ENCODE measurements at regions not wholly inside any gene's neighbourhood (a gene's known extent, or its start where the extent isn't known, plus 50 kb on each side); places are given as distances from the start of the nearest gene placed in this dataset.
"Not testable (repeated sequence)": the region's sequence is repeated elsewhere in the genome, so short reads cannot be mapped to it uniquely, and the experiment has no call there.

DNA sequence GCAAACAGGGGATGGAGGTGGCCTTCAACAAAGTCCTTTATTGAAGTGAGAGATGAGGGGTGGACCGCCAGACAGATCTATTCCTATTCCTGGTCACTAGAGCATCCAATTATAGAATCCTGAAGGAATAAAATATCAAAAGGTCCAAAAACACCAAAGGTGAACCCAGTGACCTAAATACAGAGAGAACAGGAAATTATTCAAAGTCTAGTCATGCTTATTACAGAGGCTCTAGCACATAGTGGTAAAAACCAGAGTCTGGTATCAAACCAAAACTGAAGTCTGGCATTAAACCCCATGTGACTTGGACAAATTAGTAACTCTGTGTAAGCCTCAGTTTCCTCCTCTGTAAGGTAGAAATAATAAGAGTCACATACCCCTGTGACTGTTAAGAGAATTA, 100.5 kb upstream of the SNX2 start:
- DNase-seq: no peak

DNA sequence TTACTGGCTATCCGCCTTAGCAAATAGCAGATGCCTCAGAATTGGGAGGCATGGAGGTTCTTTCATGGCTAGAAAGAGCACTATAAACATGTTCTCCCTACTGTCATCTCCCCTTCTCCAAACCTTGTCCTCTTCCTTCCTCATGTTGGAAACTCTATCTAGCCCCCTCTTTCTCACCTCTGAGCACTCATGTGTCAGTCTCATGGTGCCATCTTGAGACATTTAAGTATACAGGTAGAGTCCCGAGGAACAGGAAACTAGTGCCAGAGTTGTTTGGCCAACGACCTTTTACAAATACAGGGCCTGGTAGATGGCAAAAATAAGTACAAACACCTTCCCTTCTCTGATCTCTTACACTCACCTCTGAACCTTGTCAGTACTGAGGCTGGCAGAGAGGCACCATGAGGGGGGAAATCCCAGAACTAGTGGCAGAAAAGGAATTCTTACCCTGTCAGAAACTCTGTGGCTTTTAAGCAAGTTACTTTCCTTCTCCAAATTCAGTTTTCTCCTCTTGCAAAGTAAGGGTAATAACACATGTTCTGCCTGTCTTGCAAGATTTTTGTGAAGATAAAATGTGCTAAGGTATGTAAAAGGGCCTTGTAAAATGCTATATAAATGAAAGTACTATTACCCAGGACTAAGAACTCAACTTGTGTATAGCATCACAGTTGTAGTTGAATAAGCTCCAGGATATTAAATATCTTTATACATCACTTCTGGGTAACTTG, 94.1 kb upstream of the SNX2 start:
- DNase-seq: no peak

DNA sequence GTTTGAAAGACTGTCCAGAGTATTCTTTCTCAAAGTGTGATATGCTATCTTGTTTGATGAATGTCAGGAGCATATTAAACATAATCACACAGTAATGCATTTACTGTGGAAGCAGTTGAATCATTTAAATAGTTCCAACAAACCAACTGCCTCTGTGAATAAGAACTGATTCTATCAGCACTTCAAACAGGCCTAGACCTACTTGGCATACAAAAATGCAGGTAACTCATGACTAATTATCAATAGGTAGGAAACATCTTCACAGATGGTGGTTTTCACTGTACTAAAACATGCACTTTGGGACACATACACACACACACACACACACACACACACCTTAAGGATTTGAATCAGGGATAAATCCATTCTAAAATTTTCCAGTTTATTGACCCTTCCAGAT, 91.2 kb upstream of the SNX2 start:
- DNase-seq: no peak

GRCh38 chr5:122690266-122690665, 84.6 kb upstream of the SNX2 start:
- no peak for DNase-seq

DNA sequence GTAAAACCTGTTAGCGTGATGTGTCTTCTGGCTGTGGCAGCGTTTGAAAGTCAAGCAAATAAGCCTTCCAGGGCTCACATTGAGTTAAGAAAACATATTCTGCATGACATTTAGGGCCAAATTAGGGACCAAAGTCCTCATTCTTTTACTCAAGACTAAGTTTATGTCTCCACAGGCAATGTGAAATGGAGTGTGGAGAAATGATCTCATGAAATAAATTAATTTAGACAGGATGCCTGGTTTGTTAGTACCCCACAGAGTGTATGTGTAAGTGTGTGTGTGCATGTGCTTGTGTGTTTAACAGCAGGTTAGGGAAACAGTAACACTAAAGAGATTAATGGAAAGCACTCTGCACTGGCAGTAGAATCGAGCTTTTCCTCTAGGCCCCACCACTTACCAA, 82.9 kb upstream of the SNX2 start:
- no peak for DNase-seq

- DNase-seq: no peak
Observed at GRCh38 chr5:122693963-122694362, 80.9 kb upstream of the SNX2 start.

- DNase-seq: no peak
Observed at GRCh38 chr5:122694884-122695283, 80.0 kb upstream of the SNX2 start.

DNA sequence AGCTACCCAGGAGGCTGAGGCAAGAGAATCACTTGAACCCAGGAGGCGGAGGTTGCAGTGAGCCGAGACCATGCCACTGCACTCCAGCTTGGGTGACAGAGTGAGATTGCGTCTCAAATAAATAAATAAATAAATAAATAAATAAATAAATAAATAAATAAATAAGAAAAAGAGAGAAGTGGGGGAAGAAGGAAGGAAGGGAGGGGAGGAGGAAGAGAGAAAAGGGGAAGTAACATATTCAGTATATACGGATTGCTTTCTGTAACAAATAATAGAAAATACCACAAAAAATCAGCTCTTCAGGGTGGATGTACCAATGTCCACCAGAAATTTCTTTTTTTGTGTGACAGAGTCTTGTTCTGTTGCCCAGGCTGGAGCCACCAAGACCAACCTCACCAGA, 78.1 kb upstream of the SNX2 start:
- not testable (repeated sequence) for DNase-seq

DNA sequence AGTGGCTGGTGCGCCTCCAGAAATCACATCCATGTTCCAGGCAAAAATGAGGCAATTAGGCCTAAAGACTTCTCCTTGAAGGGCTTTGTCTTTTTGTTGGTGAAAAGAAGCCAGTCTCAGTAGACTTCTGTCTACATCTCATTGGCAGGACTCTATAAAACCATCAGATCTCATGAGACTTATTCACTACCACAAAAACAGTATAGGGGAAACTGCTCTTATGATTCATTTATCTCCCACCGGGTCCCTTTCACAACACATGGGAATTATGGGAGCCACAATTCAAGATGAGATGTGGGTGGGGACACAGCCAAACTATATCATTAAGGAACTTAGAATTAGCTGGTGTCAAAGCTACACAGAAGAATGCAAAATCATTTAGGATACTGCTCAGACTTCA, 77.7 kb upstream of the SNX2 start:
- DNase-seq: no peak

- DNase-seq: no peak
Observed at GRCh38 chr5:122699201-122699600, 75.7 kb upstream of the SNX2 start.

DNA sequence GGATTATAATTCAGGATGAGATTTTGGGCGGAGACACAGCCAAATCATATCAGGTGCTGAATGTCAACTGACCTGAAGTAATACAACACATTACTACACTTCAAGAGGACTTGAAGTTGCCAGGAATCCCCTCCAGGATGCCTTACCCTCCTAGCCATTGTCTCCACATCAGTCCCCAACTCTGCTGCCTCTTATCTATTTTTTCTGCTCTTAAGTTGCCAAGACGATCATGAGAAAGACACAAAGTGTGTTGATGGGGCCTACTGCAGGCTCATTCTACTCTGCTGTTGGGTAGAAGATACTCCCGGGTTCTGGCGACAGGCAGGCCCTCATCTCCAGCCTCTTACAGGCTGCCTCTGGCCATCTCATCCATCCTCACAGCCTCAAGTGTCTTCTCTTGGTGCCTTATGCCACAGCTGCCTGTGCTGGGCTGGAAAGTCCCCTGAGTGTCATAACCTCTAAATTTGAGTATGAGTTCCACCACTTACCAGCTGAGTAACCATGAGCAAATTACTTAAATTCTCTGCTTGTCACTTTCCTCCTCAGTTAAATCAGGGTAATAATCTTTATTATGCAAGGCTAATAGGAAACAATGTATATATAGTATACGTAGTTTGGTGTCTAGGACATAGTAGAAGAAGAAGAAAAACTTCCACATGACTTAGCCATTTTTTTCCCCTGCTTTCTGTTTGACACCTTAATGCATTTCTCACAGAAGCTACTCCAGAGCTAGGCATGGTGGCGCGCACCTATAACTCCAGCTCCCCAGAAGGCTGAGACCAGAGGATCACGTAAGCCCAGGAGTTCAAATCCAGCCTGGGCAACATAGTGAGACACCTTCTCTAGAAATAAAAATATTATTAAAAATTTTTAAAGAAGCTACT, 73.0 kb upstream of the SNX2 start:
- DNase-seq: no peak

GRCh38 chr5:122702524-122702875, 72.4 kb upstream of the SNX2 start:
- no peak for DNase-seq

DNA sequence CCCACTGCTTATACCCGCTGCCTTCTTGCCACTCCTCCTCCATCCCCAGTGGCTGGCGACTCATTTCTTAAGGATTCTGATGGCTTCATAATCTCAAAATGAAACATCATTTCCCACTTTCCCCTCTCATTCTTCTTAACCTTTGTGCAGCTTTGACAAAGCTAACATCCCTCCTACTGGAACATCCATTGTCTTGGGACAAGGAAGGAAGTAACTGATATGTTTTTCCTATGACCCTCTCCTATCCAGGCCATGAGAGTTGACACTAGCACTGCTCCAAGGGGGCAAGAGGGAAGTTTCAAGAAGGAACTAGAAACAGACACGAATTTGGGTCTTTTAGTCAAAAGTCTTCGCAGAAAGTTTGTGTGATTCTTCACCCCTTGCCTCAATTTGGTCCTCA, 71.7 kb upstream of the SNX2 start:
- no peak for DNase-seq

DNA sequence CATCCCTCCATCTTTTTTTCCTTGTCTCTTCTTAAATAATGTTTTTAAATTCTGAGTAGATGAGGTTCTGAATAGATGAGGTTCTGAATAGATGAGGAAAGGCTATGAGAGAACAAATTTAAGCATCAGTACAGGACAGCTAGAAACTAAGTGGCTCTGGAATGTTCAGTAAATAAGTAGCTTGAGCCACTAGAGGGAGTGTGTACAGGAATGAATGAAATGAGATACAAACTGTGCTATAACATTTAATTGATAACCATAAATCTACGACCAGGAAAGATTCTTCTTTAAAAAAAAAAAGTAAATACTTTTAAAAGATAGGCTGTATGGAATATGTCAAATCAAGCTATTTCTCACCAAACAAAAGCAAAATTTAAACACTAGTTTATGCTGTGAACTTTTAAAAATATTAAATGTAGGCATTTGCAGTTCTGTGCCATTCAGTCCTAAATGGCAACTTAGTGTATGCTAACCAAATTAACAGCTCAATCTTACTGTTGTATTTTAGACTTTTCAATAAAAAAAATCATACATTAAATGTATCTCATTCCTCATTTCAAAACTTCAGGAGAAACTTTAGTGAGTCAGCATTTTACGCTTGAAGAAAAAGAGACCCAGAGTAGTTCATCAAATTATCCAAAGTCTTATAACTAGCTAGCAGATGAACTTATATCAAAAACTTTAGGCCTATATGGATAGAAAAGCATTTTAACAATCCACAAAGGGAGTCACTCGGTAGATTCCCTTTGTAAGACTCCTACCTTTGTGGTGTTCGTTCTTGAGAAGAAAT, 70.4 kb upstream of the SNX2 start:
- DNase-seq: peak; percentile 39 to 79

- DNase-seq: no peak
Observed at GRCh38 chr5:122705851-122706250, 69.0 kb upstream of the SNX2 start.

GRCh38 chr5:122707796-122708195, 67.1 kb upstream of the SNX2 start:
- no peak for DNase-seq

- no peak for DNase-seq
Observed at GRCh38 chr5:122713041-122713440, 61.8 kb upstream of the SNX2 start.

GRCh38 chr5:122715095-122715494, 59.8 kb upstream of the SNX2 start:
- no peak for DNase-seq

DNA sequence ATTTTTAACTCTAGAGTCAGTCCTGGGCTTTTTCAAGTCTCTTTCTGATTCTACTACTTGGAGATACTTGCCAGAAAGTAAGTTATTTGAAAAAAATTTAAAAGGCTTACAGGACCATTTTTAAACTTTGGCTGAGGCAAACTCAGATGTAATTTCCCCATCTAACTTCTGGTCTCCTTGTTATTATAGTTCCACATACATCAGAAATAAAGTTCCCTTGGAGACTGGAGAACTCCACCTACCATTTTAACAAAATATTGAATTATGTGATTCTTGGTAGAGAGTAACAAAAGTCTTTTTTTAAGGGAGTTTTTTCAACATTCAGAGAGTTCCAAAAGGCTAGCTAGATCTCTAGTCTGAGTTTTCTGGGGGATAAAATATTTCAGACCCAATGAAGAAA, 56.3 kb upstream of the SNX2 start:
- no peak for DNase-seq

DNA sequence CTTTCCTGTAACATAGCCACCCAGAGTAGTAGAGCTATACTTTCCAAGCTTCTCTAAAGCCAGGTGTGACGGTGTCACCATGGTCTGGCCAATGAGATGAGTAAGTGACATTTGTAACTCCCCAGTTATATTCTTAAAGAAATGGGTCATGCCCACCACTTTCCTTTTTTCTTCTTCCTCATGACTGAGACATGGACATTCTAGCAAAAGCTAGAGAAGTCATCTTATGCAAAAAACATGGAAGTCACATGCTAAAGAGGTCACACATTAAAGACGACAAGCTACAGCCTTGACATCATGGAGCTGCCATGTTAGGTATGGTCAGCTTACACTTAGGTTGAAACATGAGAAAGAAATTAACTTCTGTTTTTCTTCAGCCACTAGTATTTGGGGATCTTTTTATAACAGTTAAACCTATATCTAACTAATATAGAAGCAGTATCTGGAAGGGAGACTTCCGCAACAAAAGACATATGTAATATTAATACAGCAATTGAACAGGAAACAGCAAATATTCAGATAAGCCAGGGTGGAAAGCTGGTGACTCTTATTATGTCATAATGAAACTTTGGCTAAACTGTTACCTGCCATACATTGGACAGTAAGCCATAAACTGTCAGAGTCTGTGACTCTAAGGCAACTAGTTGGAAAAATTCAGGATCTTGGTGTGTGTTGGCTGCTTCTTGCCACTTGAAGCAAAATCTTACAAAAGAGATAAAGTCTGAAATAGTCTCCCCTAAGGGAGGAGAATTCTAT, 54.7 kb upstream of the SNX2 start:
- DNase-seq: no peak

DNA sequence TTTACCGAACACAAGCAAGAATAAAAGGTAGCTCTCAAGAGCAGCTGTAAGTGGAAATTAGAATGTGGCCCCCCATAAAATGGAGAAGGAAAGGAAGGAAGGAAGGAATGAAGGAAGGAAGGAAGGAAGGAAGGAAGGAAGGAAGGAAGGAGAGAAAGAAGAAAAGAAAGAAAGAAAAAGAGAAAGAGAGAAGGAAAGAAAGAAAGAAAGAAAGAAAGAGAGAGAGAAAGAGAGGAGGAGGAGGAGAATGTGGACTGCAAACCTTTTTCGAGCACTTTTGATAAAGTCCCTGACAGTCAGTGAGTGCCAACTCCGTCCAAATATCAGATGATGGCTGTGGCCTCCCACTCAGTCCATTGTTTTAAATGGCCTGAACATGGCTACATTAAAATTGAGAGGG, 53.8 kb upstream of the SNX2 start:
- no peak for DNase-seq

DNA sequence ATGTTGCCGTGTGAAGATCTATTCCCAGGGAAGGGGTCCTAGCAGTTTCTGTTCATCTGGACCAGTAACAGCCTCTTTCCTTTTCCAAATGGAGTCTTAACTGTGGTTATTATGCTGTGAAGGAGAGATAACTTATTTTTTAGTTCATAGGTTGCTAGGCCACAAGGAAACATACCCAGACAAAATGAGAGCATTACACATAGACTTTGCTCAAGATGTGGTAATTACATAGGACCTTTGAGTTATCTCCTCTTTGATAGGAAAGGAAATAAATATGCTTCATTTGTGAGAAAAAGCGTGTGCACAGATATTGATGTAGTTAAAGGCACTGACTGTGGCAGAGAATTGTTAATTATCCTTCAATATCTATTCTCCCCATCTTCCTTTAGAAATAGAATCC, 52.5 kb upstream of the SNX2 start:
- no peak for DNase-seq

All from SW 1271 (cell line).